GM23338 (cell line): ENCODE measurements at regions not wholly inside any gene's neighbourhood (a gene's known extent, or its start where the extent isn't known, plus 50 kb on each side); places are given as distances from the start of the nearest gene placed in this dataset.
"Not testable (repeated sequence)": the region's sequence is repeated elsewhere in the genome, so short reads cannot be mapped to it uniquely, and the experiment has no call there.

Source experiments
- ATAC-seq: fragments of 200-7000 bp; cut with Tn5 transposase; 3 replicates; pipeline ENCODE4 v1.9.1; 2020
- DNase-seq: peaks from one replicate; pipeline ENCODE4 v3.0.0-alpha.2; 2015; ENCODE audit warnings: low spot score
- H2AFZ ChIP-seq: fragments of 200-600 bp; sonication (generic); 2 replicates; pipeline ENCODE4 v1.8.0; 2016; ENCODE audit warnings: antibody characterized with exemption, mild to moderate bottlenecking, moderate library complexity
- H3F3A ChIP-seq: fragments of 200-600 bp; sonication (generic); replicated peaks from 2 replicates; pipeline ENCODE4 v1.8.0; 2017; ENCODE audit warnings: antibody characterized with exemption, mixed run types, low read depth
- H3K27ac ChIP-seq: fragments of 200-600 bp; sonication (generic); 2 replicates; pipeline ENCODE4 v1.6.1; 2016; ENCODE audit warnings: low read depth
- H3K27me3 ChIP-seq: fragments of 200-600 bp; sonication (generic); 2 replicates; pipeline ENCODE4 v1.8.0; 2016; ENCODE audit warnings: mild to moderate bottlenecking, mixed run types, moderate library complexity; ENCODE audit not compliant: insufficient read depth
- H3K36me3 ChIP-seq: fragments of 200-600 bp; sonication (generic); 2 replicates; pipeline ENCODE4 v1.8.0; 2016; ENCODE audit warnings: mild to moderate bottlenecking; ENCODE audit not compliant: insufficient read depth
- H3K4me1 ChIP-seq: fragments of 200-600 bp; sonication (generic); 2 replicates; pipeline ENCODE4 v1.8.0; 2016; ENCODE audit warnings: mild to moderate bottlenecking, moderate library complexity; ENCODE audit not compliant: insufficient read depth
- H3K4me2 ChIP-seq: fragments of 200-600 bp; sonication (generic); 2 replicates; pipeline ENCODE4 v1.7.1; 2017; ENCODE audit warnings: mixed run types
- H3K4me3 ChIP-seq: fragments of 200-600 bp; sonication (generic); 2 replicates; pipeline ENCODE4 v1.6.1; 2016; ENCODE audit warnings: mixed run types
- H3K79me2 ChIP-seq: fragments of 200-600 bp; sonication (generic); replicated peaks from 2 replicates; pipeline ENCODE4 v1.8.0; 2017; ENCODE audit warnings: mild to moderate bottlenecking; ENCODE audit not compliant: insufficient read depth
- H3K9me2 ChIP-seq: fragments of 200-600 bp; sonication (generic); 2 replicates; pipeline ENCODE4 v1.8.0; 2017; ENCODE audit not compliant: insufficient read depth
- H4K20me1 ChIP-seq: fragments of 200-600 bp; sonication (generic); replicated peaks from 2 replicates; pipeline ENCODE4 v1.8.0; 2017; ENCODE audit warnings: mild to moderate bottlenecking; ENCODE audit not compliant: insufficient read depth
- H3K27ac Mint-ChIP-seq: 2 replicates; pipeline ENCODE4 v1.8.0; 2020; ENCODE audit warnings: inconsistent platforms, mild to moderate bottlenecking, moderate library complexity, mixed read lengths
- H3K27me3 Mint-ChIP-seq: 3 replicates; pipeline ENCODE4 v1.8.0; 2022; ENCODE audit warnings: low read depth, mild to moderate bottlenecking, moderate library complexity, mixed read lengths, inconsistent platforms; ENCODE audit not compliant: insufficient read depth, poor library complexity
- H3K36me3 Mint-ChIP-seq: 3 replicates; pipeline ENCODE4 v1.8.0; 2021; ENCODE audit warnings: low read depth, mild to moderate bottlenecking, inconsistent platforms, moderate library complexity, mixed read lengths
- H3K4me1 Mint-ChIP-seq: 3 replicates; pipeline ENCODE4 v1.8.0; 2020; ENCODE audit warnings: mild to moderate bottlenecking, inconsistent platforms, mixed read lengths
- H3K4me3 Mint-ChIP-seq: 3 replicates; pipeline ENCODE4 v1.8.0; 2021; ENCODE audit warnings: moderate library complexity, mild to moderate bottlenecking, inconsistent platforms, mixed read lengths
- H3K9me3 Mint-ChIP-seq: 3 replicates; pipeline ENCODE4 v1.8.0; 2020; ENCODE audit warnings: moderate library complexity, mild to moderate bottlenecking, inconsistent platforms, mixed read lengths
- EZH2phosphoT487 ChIP-seq: fragments of 200-600 bp; sonication (generic); IDR thresholded peaks from one replicate; pipeline ENCODE4 v1.8.1; 2018; ENCODE audit warnings: antibody characterized with exemption; ENCODE audit not compliant: unreplicated experiment
- JUNB ChIP-seq: IDR thresholded peaks from one replicate; pipeline ENCODE4 v1.6.1; 2016; ENCODE audit warnings: antibody characterized with exemption; ENCODE audit not compliant: unreplicated experiment
- NANOG ChIP-seq: IDR thresholded peaks from 2 replicates; pipeline ENCODE4 v1.6.1; 2016; ENCODE audit warnings: antibody characterized with exemption, borderline replicate concordance
- POLR2AphosphoS5 ChIP-seq: IDR thresholded peaks from 2 replicates; pipeline ENCODE4 v1.6.1; 2016; ENCODE audit warnings: antibody characterized with exemption, low read depth
- ZNF114 ChIP-seq: fragments of 250-450 bp; sonication (Bioruptor Pico); IDR thresholded peaks from 2 replicates; pipeline ENCODE4 v1.5.0; 2020; ENCODE audit warnings: mild to moderate bottlenecking, moderate library complexity
- ZNF331 ChIP-seq: fragments of 250-450 bp; sonication (Bioruptor Pico); IDR thresholded peaks from 2 replicates; pipeline ENCODE4 v1.5.0; 2020; ENCODE audit warnings: low read depth, mild to moderate bottlenecking, moderate library complexity
- TF ChIP-seq, protein P1 (sequence below): IDR thresholded peaks from 2 replicates; pipeline ENCODE4 v1.6.1; 2016; ENCODE audit warnings: antibody characterized with exemption

DNA sequence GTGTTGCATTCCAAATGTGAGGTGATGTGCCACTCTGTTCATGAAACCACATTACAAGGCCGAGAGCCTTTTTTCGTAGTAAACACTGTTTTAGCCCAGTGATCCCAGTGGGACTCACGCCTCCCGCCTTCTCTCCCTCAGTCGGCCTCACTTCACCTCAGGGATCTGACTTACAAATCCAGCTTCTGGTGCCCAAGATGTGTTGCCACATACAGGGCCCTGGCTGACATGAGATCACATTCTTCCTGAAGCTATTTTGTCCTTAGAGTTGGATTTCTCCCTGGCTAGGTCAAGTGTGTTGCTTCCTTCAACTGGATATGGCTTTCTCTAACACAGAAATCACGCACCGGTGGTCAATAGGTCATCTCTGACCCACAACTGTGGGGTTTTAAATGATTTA is 354.7 kb downstream of the FBXW7 start:
- Histone ChIP-seq H3K9me2 (0 out of 2 replicates have a peak, but pooled peaks cover 19% of the 10 kb centered on the region), H3K27me3 (no peaks in the 10 kb centered on the region), H3K4me3 (no peak overlapping the region), H2AFZ (no peak overlapping the region), H3K27ac (no peak overlapping the region), H4K20me1 (no peaks in the 10 kb centered on the region), H3K79me2 (no peaks in the 10 kb centered on the region), H3K36me3 (no peaks in the 10 kb centered on the region), H3K4me2 (no peak overlapping the region), H3K4me1 (no peaks in the 10 kb centered on the region), H3F3A (no peaks in the 10 kb centered on the region)
- H3K27ac Mint-ChIP-seq: no peak overlapping the region
- no peak for TF ChIP-seq EZH2phosphoT487
- ATAC-seq (no peak), DNase-seq (no peak)
- no peaks in the 10 kb centered on the region for H3K4me1 Mint-ChIP-seq
- H3K36me3 Mint-ChIP-seq: no peaks in the 10 kb centered on the region; the same call in 2 of the 3 replicates
- H3K4me3 Mint-ChIP-seq: no peak overlapping the region
- no peaks in the 10 kb centered on the region; the same call in 2 of the 3 replicates for H3K9me3 Mint-ChIP-seq
- H3K27me3 Mint-ChIP-seq: peaks cover 4% of the 10 kb centered on the region

DNA sequence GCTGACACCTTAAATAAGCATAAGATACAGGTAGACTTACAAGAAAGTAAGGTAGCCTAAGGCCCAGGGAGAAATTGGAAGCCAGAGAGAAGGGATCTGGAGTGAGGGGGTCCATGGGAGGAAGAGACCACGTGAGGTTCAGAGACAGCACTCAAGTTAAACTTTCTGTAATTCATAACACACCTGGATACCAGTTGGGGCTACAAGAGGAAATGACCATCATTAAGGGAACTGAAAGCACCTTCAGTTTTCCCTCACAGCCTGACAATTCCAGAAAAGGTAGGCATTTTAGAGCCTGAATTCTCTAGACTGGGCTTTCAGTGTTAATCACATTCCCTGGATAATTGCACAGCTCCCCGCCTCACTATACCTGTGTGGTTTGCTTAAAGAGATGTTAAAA is 355.5 kb downstream of the FBXW7 start:
- H3K4me3 Mint-ChIP-seq: no peak overlapping the region
- no peak overlapping the region for H3K27ac Mint-ChIP-seq
- Histone ChIP-seq H4K20me1 (no peaks in the 10 kb centered on the region), H3K36me3 (no peaks in the 10 kb centered on the region), H3K4me2 (no peak overlapping the region), H3K27me3 (no peaks in the 10 kb centered on the region), H3K27ac (no peak overlapping the region), H3K79me2 (no peaks in the 10 kb centered on the region), H3F3A (no peaks in the 10 kb centered on the region), H3K4me1 (no peaks in the 10 kb centered on the region), H3K4me3 (no peak overlapping the region), H2AFZ (no peak overlapping the region), H3K9me2 (0 out of 2 replicates have a peak, but pooled peaks cover 19% of the 10 kb centered on the region)
- no peaks in the 10 kb centered on the region; the same call in 2 of the 3 replicates for H3K9me3 Mint-ChIP-seq
- no peaks in the 10 kb centered on the region for H3K4me1 Mint-ChIP-seq
- ATAC-seq (no peak), DNase-seq (no peak)
- TF ChIP-seq JUNB (no peak), ZNF331 (CRISPR knock-in tag) (no peak), ZNF114 (no peak), NANOG (no peak), POLR2AphosphoS5 (no peak)
- TF ChIP-seq, protein P1, sequence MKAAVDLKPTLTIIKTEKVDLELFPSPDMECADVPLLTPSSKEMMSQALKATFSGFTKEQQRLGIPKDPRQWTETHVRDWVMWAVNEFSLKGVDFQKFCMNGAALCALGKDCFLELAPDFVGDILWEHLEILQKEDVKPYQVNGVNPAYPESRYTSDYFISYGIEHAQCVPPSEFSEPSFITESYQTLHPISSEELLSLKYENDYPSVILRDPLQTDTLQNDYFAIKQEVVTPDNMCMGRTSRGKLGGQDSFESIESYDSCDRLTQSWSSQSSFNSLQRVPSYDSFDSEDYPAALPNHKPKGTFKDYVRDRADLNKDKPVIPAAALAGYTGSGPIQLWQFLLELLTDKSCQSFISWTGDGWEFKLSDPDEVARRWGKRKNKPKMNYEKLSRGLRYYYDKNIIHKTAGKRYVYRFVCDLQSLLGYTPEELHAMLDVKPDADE: no peak
- no peaks in the 10 kb centered on the region; the same call in 2 of the 3 replicates for H3K36me3 Mint-ChIP-seq
- H3K27me3 Mint-ChIP-seq: no peaks in the 10 kb centered on the region

DNA sequence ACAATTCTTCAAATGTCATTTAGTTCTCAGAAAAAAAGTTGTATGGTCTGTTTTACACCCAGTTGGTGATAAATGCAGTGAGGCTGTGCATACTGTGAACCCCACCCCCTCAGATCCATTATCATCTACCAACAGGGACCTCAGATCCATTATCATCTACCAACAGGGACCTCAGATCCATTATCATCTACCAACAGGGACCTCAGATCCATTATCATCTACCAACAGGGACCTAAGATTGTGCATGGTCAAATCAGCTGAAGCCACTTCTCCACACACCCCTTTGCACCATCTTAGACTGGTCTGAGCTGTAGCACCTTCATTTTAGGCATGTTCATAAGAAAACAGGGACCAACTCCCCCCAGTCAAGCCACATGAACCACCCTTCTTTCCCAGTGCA is 358.4 kb downstream of the FBXW7 start:
- H3K9me2 ChIP-seq: 0 out of 2 replicates have a peak, but pooled peaks cover 16% of the 10 kb centered on the region
- not testable (repeated sequence) for H3K4me1 Mint-ChIP-seq

More for the DNA sequence above, 358.4 kb downstream of the FBXW7 start:
- H3K9me3 Mint-ChIP-seq, H3K27me3 ChIP-seq, ATAC-seq, H4K20me1 ChIP-seq, H3K4me3 ChIP-seq, H3K36me3 Mint-ChIP-seq, H3K4me1 ChIP-seq, H3K27ac ChIP-seq, H3K27ac Mint-ChIP-seq, H2AFZ ChIP-seq, DNase-seq, H3K79me2 ChIP-seq, H3K27me3 Mint-ChIP-seq, H3K4me2 ChIP-seq, H3K4me3 Mint-ChIP-seq, H3F3A ChIP-seq, H3K36me3 ChIP-seq: not testable (repeated sequence)
